ENCODE measurements at regions not wholly inside any gene's neighbourhood (a gene's known extent, or its start where the extent isn't known, plus 50 kb on each side); places are given as distances from the start of the nearest gene placed in this dataset.

- no peaks in the 10 kb centered on the region for H3K9me3 Mint-ChIP-seq
- H3K27me3 Mint-ChIP-seq (ENCODE audit: low read depth): no peaks in the 10 kb centered on the region
- H3K4me1 Mint-ChIP-seq: peaks cover 11% of the 10 kb centered on the region
- no peaks in the 10 kb centered on the region for H3K36me3 Mint-ChIP-seq (ENCODE audit: low read depth)
- H3K27ac Mint-ChIP-seq (ENCODE audit: unreplicated experiment): no peak overlapping the region
- DNase-seq (ENCODE audit: low read depth, low spot score): no peak
- no peak for TF ChIP-seq CTCF (conservative IDR thresholded peaks at IDR 0.05)
- no peak overlapping the region for H3K4me3 Mint-ChIP-seq
Measured at GRCh38 chr21:35683664-35684304, 376.5 kb downstream of the SETD4 start.

GRCh38 chr21:35682904-35683549 lies 377.3 kb downstream of the SETD4 start:
- Mint-ChIP-seq H3K36me3 (ENCODE audit: low read depth) (no peaks in the 10 kb centered on the region), H3K4me1 (peaks cover 9% of the 10 kb centered on the region), H3K27me3 (ENCODE audit: low read depth) (peaks cover 3% of the 10 kb centered on the region), H3K4me3 (no peak overlapping the region), H3K27ac (ENCODE audit: unreplicated experiment) (no peak overlapping the region), H3K9me3 (peaks cover 4% of the 10 kb centered on the region)
- TF ChIP-seq CTCF (conservative IDR thresholded peaks at IDR 0.05): no peak
- DNase-seq (ENCODE audit: low read depth, low spot score): no peak

GRCh38 chr21:35681946-35682345 lies 378.4 kb downstream of the SETD4 start:
- TF ChIP-seq CTCF (conservative IDR thresholded peaks at IDR 0.05): no peak
- Mint-ChIP-seq H3K27ac (ENCODE audit: unreplicated experiment) (no peak overlapping the region), H3K9me3 (peaks cover 4% of the 10 kb centered on the region)

GRCh38 chr21:35679076-35679475 lies 381.2 kb downstream of the SETD4 start:
- Mint-ChIP-seq H3K27me3 (ENCODE audit: low read depth) (peaks cover 3% of the 10 kb centered on the region), H3K36me3 (ENCODE audit: low read depth) (no peaks in the 10 kb centered on the region), H3K9me3 (peaks cover 4% of the 10 kb centered on the region), H3K27ac (ENCODE audit: unreplicated experiment) (no peak overlapping the region), H3K4me1 (no peaks in the 10 kb centered on the region), H3K4me3 (no peak overlapping the region)
- TF ChIP-seq CTCF (conservative IDR thresholded peaks at IDR 0.05): no peak
- DNase-seq (ENCODE audit: low read depth, low spot score): no peak

More at GRCh38 chr21:35681946-35682345, 378.4 kb downstream of the SETD4 start:
- Mint-ChIP-seq H3K36me3 (ENCODE audit: low read depth) (no peaks in the 10 kb centered on the region), H3K27me3 (ENCODE audit: low read depth) (peaks cover 3% of the 10 kb centered on the region), H3K4me3 (no peak overlapping the region), H3K4me1 (no peaks in the 10 kb centered on the region)
- DNase-seq (ENCODE audit: low read depth, low spot score): no peak

GRCh38 chr21:35678393-35678792 lies 381.9 kb downstream of the SETD4 start:
- no peak for DNase-seq (ENCODE audit: low read depth, low spot score)
- peaks cover 4% of the 10 kb centered on the region for H3K9me3 Mint-ChIP-seq
- no peaks in the 10 kb centered on the region for H3K4me1 Mint-ChIP-seq
- H3K4me3 Mint-ChIP-seq: no peak overlapping the region
- H3K27ac Mint-ChIP-seq (ENCODE audit: unreplicated experiment): no peak overlapping the region
- no peaks in the 10 kb centered on the region for H3K36me3 Mint-ChIP-seq (ENCODE audit: low read depth)
- peaks cover 3% of the 10 kb centered on the region for H3K27me3 Mint-ChIP-seq (ENCODE audit: low read depth)
- TF ChIP-seq CTCF (conservative IDR thresholded peaks at IDR 0.05): no peak
